ENCODE measurements at regions not wholly inside any gene's neighbourhood (a gene's known extent, or its start where the extent isn't known, plus 50 kb on each side); places are given as distances from the start of the nearest gene placed in this dataset.
"Not testable (repeated sequence)": the region's sequence is repeated elsewhere in the genome, so short reads cannot be mapped to it uniquely, and the experiment has no call there.

DNA sequence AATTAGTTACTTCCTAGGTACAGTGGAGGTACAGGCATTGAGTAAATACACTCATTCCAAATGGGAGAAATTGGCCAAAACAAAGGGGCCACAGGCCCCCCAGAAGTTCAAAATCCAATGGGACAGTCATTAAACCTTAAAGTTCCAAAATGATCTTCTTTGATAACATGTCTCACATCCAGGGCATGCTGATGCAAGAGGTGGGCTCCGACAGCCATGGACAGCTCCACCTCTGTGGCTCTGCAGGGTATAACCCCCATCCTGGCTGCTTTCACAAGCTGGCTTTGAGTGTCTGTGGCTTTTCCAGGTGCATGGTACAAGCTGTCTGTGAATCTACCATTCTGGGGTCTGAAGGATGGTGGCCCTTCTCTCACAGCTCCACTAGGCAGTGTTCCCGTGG is 488.7 kb downstream of the DCDC2C start:
- DNase-seq (ENCODE audit: low read depth in 2 of 2) = no peak
- H3K4me3 ChIP-seq (replicated peaks in 1 of 2; ENCODE audit: low read depth in 2 of 2, low read length in 2 of 2) = no peak overlapping the region
- TF ChIP-seq, protein P1, sequence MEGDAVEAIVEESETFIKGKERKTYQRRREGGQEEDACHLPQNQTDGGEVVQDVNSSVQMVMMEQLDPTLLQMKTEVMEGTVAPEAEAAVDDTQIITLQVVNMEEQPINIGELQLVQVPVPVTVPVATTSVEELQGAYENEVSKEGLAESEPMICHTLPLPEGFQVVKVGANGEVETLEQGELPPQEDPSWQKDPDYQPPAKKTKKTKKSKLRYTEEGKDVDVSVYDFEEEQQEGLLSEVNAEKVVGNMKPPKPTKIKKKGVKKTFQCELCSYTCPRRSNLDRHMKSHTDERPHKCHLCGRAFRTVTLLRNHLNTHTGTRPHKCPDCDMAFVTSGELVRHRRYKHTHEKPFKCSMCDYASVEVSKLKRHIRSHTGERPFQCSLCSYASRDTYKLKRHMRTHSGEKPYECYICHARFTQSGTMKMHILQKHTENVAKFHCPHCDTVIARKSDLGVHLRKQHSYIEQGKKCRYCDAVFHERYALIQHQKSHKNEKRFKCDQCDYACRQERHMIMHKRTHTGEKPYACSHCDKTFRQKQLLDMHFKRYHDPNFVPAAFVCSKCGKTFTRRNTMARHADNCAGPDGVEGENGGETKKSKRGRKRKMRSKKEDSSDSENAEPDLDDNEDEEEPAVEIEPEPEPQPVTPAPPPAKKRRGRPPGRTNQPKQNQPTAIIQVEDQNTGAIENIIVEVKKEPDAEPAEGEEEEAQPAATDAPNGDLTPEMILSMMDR (IDR thresholded peaks at IDR 0.05; ENCODE audit: low read depth, low read length) = no peak

DNA sequence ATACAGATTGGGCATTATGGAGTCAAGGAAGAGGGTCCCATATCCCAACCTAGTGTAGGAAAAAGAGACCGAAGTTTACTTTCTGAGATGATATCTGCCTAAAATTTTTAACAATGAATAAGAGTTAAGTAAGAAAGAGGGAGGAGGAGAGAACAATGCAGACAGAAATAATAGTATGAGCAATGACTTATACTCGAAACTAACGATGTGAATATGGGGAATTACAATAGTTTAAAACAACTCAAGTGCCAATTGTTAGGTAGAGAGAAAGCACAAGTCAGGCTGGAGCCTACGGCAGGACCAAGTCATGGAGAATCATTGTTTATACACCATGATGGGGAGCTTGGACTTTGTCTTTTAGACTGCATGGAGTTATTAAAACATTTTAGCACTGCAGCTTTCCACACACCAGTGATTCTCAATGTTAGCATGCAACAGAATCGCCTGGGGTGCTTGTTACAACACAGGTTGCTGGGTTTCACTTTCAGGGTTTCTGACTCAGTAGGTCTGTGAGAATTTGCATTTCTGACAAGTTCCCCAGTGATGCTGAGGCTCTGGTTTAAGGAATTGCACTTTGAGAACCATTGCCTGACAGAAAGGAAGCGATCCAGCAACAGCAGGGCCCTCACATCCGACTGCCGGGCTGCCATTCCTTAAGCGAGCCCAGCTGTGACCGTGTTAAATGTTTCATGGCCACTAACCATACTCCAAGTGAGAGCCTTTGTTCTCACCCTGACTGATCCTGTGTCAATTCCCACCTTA is 511.2 kb downstream of the DCDC2C start:
- DNase-seq (ENCODE audit: low read depth in 2 of 2) = no peak
- TF ChIP-seq, protein P1 (IDR thresholded peaks at IDR 0.05; ENCODE audit: low read depth, low read length) = no peak
- no peak overlapping the region for H3K4me3 ChIP-seq (replicated peaks in 1 of 2; ENCODE audit: low read depth in 2 of 2, low read length in 2 of 2)

GRCh38 chr2:4217737-4218136 is 514.4 kb downstream of the DCDC2C start:
- DNase-seq (ENCODE audit: low read depth in 2 of 2) = no peak
- H3K4me3 ChIP-seq (replicated peaks in 1 of 2; ENCODE audit: low read depth in 2 of 2, low read length in 2 of 2) = no peak overlapping the region
- TF ChIP-seq, protein P1 (IDR thresholded peaks at IDR 0.05; ENCODE audit: low read depth, low read length) = no peak

DNA sequence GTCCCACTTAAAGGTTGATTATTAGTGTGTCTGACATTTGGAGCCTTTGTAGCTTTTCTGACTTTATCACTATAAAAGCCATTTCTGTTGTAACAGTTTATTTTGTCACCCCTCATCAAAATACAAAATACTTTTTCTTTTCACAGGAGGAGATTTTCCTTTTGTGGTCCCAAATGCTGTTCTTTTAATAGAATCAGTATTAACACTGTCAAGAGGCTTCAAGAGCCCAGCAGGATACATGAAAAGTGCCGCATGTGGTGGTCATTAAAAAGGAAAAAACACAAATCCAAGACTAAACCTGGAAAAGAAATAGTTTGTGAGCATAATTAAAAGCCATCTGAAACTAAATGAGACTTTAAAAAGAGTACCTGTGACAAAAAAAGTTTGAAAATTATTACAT is 515.7 kb downstream of the DCDC2C start:
- DNase-seq (ENCODE audit: low read depth in 2 of 2) = no peak
- no peak overlapping the region for H3K4me3 ChIP-seq (replicated peaks in 1 of 2; ENCODE audit: low read depth in 2 of 2, low read length in 2 of 2)
- TF ChIP-seq, protein P1 (IDR thresholded peaks at IDR 0.05; ENCODE audit: low read depth, low read length) = no peak

DNA sequence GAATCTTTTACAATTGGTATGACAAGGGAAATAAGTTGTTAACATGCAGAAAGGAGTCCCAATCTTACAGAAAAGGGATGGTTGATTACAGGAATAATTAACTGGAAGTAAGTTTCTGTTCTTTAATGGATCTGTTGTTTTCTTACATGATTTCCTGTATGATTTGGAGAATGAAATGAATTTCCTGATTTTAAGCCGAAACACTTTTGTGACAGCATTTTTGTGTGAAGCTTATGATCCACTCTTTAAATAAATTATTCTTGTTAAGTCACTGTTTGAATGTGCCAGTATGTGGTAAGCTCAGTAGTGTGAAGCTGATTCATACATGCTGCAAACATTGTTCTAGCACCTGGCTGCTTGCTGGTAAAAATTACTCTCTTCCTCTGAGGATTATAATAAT is 516.2 kb downstream of the DCDC2C start:
- TF ChIP-seq, protein P1 (IDR thresholded peaks at IDR 0.05; ENCODE audit: low read depth, low read length) = no peak
- no peak overlapping the region for H3K4me3 ChIP-seq (replicated peaks in 1 of 2; ENCODE audit: low read depth in 2 of 2, low read length in 2 of 2)
- DNase-seq (ENCODE audit: low read depth in 2 of 2) = no peak

GRCh38 chr2:4221434-4221833 is 518.1 kb downstream of the DCDC2C start:
- TF ChIP-seq, protein P1 (IDR thresholded peaks at IDR 0.05; ENCODE audit: low read depth, low read length) = no peak
- H3K4me3 ChIP-seq (replicated peaks in 1 of 2; ENCODE audit: low read depth in 2 of 2, low read length in 2 of 2) = no peak overlapping the region
- DNase-seq (ENCODE audit: low read depth in 2 of 2) = no peak

DNA sequence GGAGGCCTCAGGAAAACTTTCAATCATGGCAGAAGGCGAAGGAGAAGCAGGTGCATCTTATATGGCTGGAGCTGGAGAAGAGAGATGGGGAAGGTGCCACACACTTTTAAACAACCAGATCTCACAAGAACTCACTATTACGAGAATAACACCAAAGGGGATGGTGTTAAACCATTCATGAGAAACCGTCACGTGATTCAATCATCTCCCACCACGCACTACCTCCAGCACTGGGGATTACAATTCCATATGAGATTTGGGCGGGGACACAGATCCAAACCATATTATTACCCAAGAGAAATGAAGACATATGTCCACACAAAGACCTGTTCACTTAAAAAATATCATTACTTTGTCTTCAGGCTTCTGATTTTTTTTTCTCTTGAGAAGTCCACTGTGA is 518.5 kb downstream of the DCDC2C start:
- TF ChIP-seq, protein P1 (IDR thresholded peaks at IDR 0.05; ENCODE audit: low read depth, low read length) = no peak
- no peak for DNase-seq (ENCODE audit: low read depth in 2 of 2)
- no peak overlapping the region for H3K4me3 ChIP-seq (replicated peaks in 1 of 2; ENCODE audit: low read depth in 2 of 2, low read length in 2 of 2)

- not testable (repeated sequence) for DNase-seq (ENCODE audit: low read depth in 2 of 2); H3K4me3 ChIP-seq (replicated peaks in 1 of 2; ENCODE audit: low read depth in 2 of 2, low read length in 2 of 2)
These were observed 541.0 kb downstream of the DCDC2C start for GRCh38 chr2:4244422-4244821.

Data from cardiac fibroblast (primary cell).